Sigmoid colon (tissue), 6 donors: ENCODE measurements at regions not wholly inside any gene's neighbourhood (a gene's known extent, or its start where the extent isn't known, plus 50 kb on each side); places are given as distances from the start of the nearest gene placed in this dataset.
"Not testable (repeated sequence)": the region's sequence is repeated elsewhere in the genome, so short reads cannot be mapped to it uniquely, and the experiment has no call there.

Experiments
- DNase-seq: peaks from one replicate; pipeline ENCODE4 v3.0.0-alpha.2; 2019
- H3K27ac ChIP-seq, 4 donors: fragments of 200-600 bp; sonication (generic); one replicate each; pipeline ENCODE4 v1.5.1; 2016 to 2019; ENCODE audit warnings: mild to moderate bottlenecking in 1 of 4
- H3K27me3 ChIP-seq, 3 donors: fragments of 200-600 bp; sonication (generic); one replicate each; pipeline ENCODE4 v1.5.1; 2019; ENCODE audit warnings: mild to moderate bottlenecking in 1 of 3
- H3K36me3 ChIP-seq, 4 donors: fragments of 200-600 bp; sonication (generic); one replicate each; pipeline ENCODE4 v1.5.1; 2016 to 2019
- H3K4me1 ChIP-seq, 4 donors: fragments of 200-600 bp; sonication (generic); one replicate each; pipeline ENCODE4 v1.5.1; 2017 to 2019
- H3K4me3 ChIP-seq, 4 donors: fragments of 200-600 bp; sonication (generic); one replicate each; pipeline ENCODE4 v1.5.1; 2017 to 2019; ENCODE audit warnings: mild to moderate bottlenecking in 2 of 4, moderate library complexity in 1 of 4
- H3K9me3 ChIP-seq, 4 donors: fragments of 200-600 bp in 3 of 4; sonication (generic) in 3 of 4; one replicate each; pipeline versions ENCODE4 v1.5.1 to v1.6.1; 2013 to 2019
- EP300 ChIP-seq, 4 donors: sonication (generic); formaldehyde crosslinking; IDR thresholded peaks; one replicate each; pipeline ENCODE4 v1.6.1; 2017; ENCODE audit warnings: antibody characterized with exemption in 4 of 4
- WGBS, 2 donors: extraction: QIAGEN DNeasy Blood & Tissue Kit; methylation state at CpG; one replicate each; pipeline ENCODE4 v1.1.7; 2013; 5-methylcytosine and 5-hydroxymethylcytosine counted together
- intact Hi-C: fragments of 100-400 bp; cut with DNase I; formaldehyde crosslinking; loops from one replicate; pipeline ENCODE4 v1.15.1; 2023
- small RNA-seq, 3 donors: library from RNA; depleted of rRNA; stranded (forward); fragments of <200 nt; gene quantifications; one replicate each; pipeline ENCODE3, GENCODE V24; 2016
- TF ChIP-seq, protein P1 (sequence below), 4 experiments: fragments of 450-650 bp in 3 of 4; fragments of 200-600 bp in 1 of 4; IDR thresholded peaks; one replicate each; pipeline ENCODE4 v1.5.1; 2016 to 2019; ENCODE audit warnings: antibody characterized with exemption in 4 of 4, mild to moderate bottlenecking in 3 of 4, moderate library complexity in 2 of 4
- donor health status: healthy with polysubstance abuse.
- donor health status: healthy.

DNA sequence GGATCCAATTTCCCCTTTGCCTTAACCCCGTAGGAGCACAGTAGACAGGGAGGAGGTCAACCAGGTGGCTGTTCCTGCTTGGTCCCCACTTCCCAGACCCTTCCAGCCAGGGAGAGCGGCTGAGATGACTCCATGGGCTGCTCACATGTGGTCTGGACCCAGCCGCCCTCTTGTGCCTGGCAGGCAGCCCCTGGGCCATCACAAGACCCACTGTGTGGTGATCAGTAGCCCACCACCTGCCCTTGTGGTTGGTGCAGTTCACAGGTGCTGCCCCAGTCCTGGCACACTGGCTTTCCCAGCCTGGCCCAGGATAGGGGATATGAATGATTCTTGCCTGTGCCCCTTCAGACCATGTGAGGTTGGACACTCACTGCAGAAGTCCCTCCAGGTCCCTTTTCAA, 1556.7 kb downstream of the FOXD4L5 start:
- no peaks in the 10 kb centered on the region for H3K4me1 ChIP-seq

DNA sequence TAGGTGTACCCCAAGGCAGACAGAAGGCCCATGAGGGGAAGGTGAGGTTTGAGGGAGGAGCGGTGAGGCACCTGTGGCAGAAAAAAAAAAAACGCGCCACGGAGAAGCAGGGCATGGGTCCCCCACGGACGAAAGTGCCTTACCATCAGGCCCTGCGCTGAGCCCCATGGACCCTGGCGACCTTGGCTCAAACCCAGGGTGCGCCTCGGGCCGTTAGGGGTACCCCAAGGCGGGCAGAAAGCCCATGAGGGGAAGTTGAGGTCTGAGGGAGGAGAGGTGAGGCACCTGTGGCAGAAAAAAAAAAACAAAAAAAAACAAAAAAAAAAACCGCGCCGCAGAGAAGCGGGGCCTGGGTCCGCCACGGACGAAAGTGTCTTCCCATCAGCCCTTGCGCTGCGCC, 1576.7 kb downstream of the FOXD4L5 start:
- DNase-seq, H3K36me3 ChIP-seq, H3K27ac ChIP-seq, H3K9me3 ChIP-seq, H3K4me1 ChIP-seq, H3K27me3 ChIP-seq, intact Hi-C loops, H3K4me3 ChIP-seq: not testable (repeated sequence)
- WGBS, 2 donors = 64 to 83% methylated on average over 20 to 21 of the region's 21 CpGs

More for the DNA sequence above, 1556.7 kb downstream of the FOXD4L5 start:
- Histone ChIP-seq H3K36me3 (no peaks in the 10 kb centered on the region), H3K4me3 (no peak overlapping the region), H3K27ac (no peak overlapping the region), H3K9me3 (no peaks in the 10 kb centered on the region), H3K27me3 (no peaks in the 10 kb centered on the region)
- TF ChIP-seq, protein P1, sequence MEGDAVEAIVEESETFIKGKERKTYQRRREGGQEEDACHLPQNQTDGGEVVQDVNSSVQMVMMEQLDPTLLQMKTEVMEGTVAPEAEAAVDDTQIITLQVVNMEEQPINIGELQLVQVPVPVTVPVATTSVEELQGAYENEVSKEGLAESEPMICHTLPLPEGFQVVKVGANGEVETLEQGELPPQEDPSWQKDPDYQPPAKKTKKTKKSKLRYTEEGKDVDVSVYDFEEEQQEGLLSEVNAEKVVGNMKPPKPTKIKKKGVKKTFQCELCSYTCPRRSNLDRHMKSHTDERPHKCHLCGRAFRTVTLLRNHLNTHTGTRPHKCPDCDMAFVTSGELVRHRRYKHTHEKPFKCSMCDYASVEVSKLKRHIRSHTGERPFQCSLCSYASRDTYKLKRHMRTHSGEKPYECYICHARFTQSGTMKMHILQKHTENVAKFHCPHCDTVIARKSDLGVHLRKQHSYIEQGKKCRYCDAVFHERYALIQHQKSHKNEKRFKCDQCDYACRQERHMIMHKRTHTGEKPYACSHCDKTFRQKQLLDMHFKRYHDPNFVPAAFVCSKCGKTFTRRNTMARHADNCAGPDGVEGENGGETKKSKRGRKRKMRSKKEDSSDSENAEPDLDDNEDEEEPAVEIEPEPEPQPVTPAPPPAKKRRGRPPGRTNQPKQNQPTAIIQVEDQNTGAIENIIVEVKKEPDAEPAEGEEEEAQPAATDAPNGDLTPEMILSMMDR (IDR thresholded peaks at IDR 0.05) = no peak
- no peak for TF ChIP-seq EP300 (IDR thresholded peaks at IDR 0.05)
- DNase-seq = no peak
- intact Hi-C loops = no loop called here
- WGBS, 2 donors = 52 to 61% methylated on average over 3 of the region's 3 CpGs

- H3K9me3 ChIP-seq, DNase-seq, H3K36me3 ChIP-seq, H3K4me3 ChIP-seq, H3K27ac ChIP-seq, H3K4me1 ChIP-seq, intact Hi-C loops, H3K27me3 ChIP-seq: not testable (repeated sequence)
- 78 to 89% methylated on average over 25 of the region's 25 CpGs for WGBS, 2 donors
Measured at GRCh38 chr9:63704456-63704855, 1580.6 kb downstream of the FOXD4L5 start.

DNA sequence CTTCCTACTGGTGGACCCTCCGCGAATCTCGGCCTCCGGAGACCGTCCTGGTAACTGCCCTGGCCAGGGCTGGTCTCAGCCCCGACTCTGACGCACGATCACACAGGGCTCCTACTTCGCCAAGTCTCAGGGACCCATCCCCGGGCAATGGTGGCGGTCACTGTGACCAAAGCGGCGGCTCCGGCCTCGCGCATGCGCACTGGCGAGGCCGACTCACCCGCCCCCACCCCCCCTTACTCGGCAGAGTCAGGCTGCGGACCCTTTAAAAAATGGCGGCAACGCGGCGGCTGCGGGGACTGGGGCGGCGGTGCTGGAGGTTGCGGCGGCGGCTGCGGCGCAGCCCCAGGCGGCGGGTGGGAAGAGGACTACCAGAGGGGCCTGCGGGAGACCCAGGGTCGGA, 1581.3 kb downstream of the FOXD4L5 start:
- H3K4me1 ChIP-seq, DNase-seq, H3K27ac ChIP-seq, H3K36me3 ChIP-seq, intact Hi-C loops, H3K27me3 ChIP-seq, H3K9me3 ChIP-seq: not testable (repeated sequence)
- H3K4me3 ChIP-seq = peak overlapping the region in 1 of 4 donors; percentile 23
- 67 to 85% methylated on average over 38 of the region's 38 CpGs for WGBS, 2 donors

DNA sequence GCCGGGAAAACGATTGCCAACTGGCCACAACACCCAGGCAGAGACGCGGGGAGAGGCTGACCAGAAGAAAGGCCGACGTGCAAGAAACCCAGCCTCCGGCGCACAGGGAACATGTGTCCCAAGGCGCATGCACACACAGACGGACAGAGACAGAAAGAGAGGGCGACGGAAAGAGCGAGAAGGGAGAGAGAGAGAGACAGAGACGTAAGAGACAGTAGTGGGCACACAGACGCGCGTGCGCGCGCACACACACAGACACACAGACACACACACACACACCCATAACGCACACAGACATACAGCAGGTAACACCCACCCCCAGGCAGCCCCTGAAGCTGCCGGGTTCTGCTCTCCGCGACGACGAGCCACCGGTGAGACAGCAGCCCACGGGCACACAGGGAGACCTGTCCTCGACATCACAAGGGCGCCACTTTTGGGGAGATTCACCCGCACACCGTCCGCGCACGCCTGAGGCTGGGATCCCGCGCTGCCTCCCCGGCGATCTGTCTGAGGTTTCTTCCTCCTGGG, 1581.8 kb downstream of the FOXD4L5 start:
- H3K9me3 ChIP-seq, H3K36me3 ChIP-seq, H3K4me1 ChIP-seq, DNase-seq, intact Hi-C loops, H3K27ac ChIP-seq, H3K27me3 ChIP-seq: not testable (repeated sequence)
- H3K4me3 ChIP-seq = peak overlapping the region in 1 of 4 donors; percentile 23
- 67 to 84% methylated on average over 39 of the region's 39 CpGs for WGBS, 2 donors

Small RNA genes lying in the stretch of these regions (small RNA-seq; reads per million reads assigned to genes)
- 0 reads per million in 3 donors for gene MIR4477B
- gene PTGER4P3 = 0 reads per million in 3 donors
- gene RNA5SP284 = 0 to 0.07 (median 0.06) reads per million in 3 donors
